ENCODE measurements at regions not wholly inside any gene's neighbourhood (a gene's known extent, or its start where the extent isn't known, plus 50 kb on each side); places are given as distances from the start of the nearest gene placed in this dataset.

DNA sequence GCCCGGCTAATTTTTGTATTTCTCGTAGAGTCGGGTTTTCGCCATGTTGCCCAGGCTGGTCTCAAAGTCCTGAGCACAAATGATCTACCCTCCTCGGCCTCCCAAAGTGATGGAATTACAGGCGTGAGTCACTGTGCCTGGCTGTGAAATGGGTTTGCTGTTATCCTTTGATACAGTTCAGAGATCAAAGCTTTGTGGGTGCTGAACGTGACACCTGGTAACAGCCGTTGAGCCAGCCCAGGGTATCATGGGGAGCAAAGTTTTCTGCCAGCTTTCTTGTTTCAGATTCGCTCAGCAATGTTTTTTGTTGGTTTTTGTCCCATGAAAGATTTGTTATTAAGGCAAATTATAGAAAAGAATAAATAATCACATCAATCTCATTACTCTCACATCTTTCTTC, 68.9 kb upstream of the LPAR1 start:
- Histone ChIP-seq H3K36me3 (ENCODE audit: control insufficient read depth in 2 of 3, insufficient read depth in 3 of 3, low read length in 3 of 3) (no peaks in the 10 kb centered on the region), H3K27ac (ENCODE audit: low read depth, low read length) (no peak overlapping the region), H3K4me1 (ENCODE audit: control insufficient read depth in 2 of 2, insufficient read depth in 2 of 2, low read length in 2 of 2) (no peaks in the 10 kb centered on the region), H3K27me3 (ENCODE audit: control insufficient read depth in 2 of 2, insufficient read depth in 2 of 2, low read length in 2 of 2) (no peaks in the 10 kb centered on the region), H3K9me3 (ENCODE audit: control insufficient read depth in 2 of 3, low read length in 3 of 3) (no peaks in the 10 kb centered on the region), H3K4me3 (ENCODE audit: low read length) (no peak overlapping the region)
- Mint-ChIP-seq H3K36me3 (no peaks in the 10 kb centered on the region), H3K4me3 (no peak overlapping the region), H3K9me3 (peaks cover 0 to 6% (median 0%) of the 10 kb centered on the region in 11 donors), H3K4me1 (peaks cover 0 to 2% (median 0%) of the 10 kb centered on the region in 7 donors), H3K27ac (no peak overlapping the region), H3K27me3 (no peaks in the 10 kb centered on the region)
- intact Hi-C loops (cut with micrococcal nuclease): no loop called here
- POLR2A ChIA-PET: no interaction called here
- DNase-seq (no peak), ATAC-seq (no peak)
- CTCF ChIA-PET: no interaction called here

GRCh38 chr9:111106202-111106601, 67.9 kb upstream of the LPAR1 start:
- intact Hi-C loops (cut with micrococcal nuclease): no loop called here
- Histone ChIP-seq H3K9me3 (ENCODE audit: control insufficient read depth in 2 of 3, low read length in 3 of 3) (no peaks in the 10 kb centered on the region), H3K27me3 (ENCODE audit: control insufficient read depth in 2 of 2, insufficient read depth in 2 of 2, low read length in 2 of 2) (no peaks in the 10 kb centered on the region), H3K4me3 (ENCODE audit: low read length) (no peak overlapping the region), H3K4me1 (ENCODE audit: control insufficient read depth in 2 of 2, insufficient read depth in 2 of 2, low read length in 2 of 2) (no peaks in the 10 kb centered on the region), H3K36me3 (ENCODE audit: control insufficient read depth in 2 of 3, insufficient read depth in 3 of 3, low read length in 3 of 3) (no peaks in the 10 kb centered on the region), H3K27ac (ENCODE audit: low read depth, low read length) (no peak overlapping the region)
- Mint-ChIP-seq H3K4me1 (peaks cover 0 to 2% (median 0%) of the 10 kb centered on the region in 7 donors), H3K36me3 (no peaks in the 10 kb centered on the region), H3K27ac (no peak overlapping the region), H3K9me3 (peaks cover 0 to 6% (median 0%) of the 10 kb centered on the region in 11 donors), H3K27me3 (no peaks in the 10 kb centered on the region), H3K4me3 (no peak overlapping the region)
- ChIA-PET CTCF (no interaction called here), POLR2A (no interaction called here)
- no peak for DNase-seq
- ATAC-seq: no peak

DNA sequence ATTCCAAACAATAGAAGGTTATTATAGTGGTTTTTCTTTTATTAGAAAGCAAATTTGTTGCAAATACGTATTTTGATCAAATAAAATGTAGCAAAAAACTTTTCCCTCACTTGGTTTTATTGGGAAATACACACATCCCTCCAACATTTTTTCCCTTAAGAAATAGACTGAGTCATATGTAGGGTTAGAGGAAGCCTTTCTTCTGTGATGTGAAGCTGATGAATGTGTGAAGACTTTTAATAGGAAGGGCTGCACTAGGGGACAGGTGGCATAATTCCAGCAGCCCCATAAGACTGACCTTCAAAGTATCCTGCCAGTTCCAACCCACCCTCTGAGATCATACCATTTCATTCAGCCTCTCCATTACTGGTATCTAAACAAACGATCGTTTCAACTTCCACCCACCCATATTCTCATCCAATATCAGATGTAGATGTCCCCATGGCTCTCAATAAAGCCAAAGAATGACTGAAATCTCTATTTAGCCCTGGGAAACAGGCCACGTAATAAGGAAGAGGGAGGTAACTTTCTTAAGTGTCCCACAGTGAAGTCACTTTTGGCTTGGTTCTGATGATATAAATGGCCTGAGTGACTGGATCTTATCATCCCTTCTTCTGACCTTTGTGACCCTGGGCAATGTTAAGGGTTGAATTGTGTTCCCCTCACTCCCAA, 64.7 kb upstream of the LPAR1 start:
- ATAC-seq (no peak), DNase-seq (no peak)
- H3K27me3 ChIP-seq (ENCODE audit: control insufficient read depth in 2 of 2, insufficient read depth in 2 of 2, low read length in 2 of 2): no peaks in the 10 kb centered on the region
- CTCF ChIA-PET: no interaction called here
- peaks cover 0 to 3% (median 0%) of the 10 kb centered on the region in 11 donors for H3K9me3 Mint-ChIP-seq
- POLR2A ChIA-PET: no interaction called here
- no peaks in the 10 kb centered on the region for H3K36me3 Mint-ChIP-seq
- intact Hi-C loops (cut with micrococcal nuclease): no loop called here
- no peaks in the 10 kb centered on the region for H3K9me3 ChIP-seq (ENCODE audit: control insufficient read depth in 2 of 3, low read length in 3 of 3)
- H3K27ac Mint-ChIP-seq: no peak overlapping the region
- no peaks in the 10 kb centered on the region for H3K4me1 ChIP-seq (ENCODE audit: control insufficient read depth in 2 of 2, insufficient read depth in 2 of 2, low read length in 2 of 2)
- H3K36me3 ChIP-seq (ENCODE audit: control insufficient read depth in 2 of 3, insufficient read depth in 3 of 3, low read length in 3 of 3): no peaks in the 10 kb centered on the region
- no peaks in the 10 kb centered on the region for H3K4me1 Mint-ChIP-seq
- no peak overlapping the region for H3K4me3 Mint-ChIP-seq
- H3K27me3 Mint-ChIP-seq: no peaks in the 10 kb centered on the region
- H3K27ac ChIP-seq (ENCODE audit: low read depth, low read length): no peak overlapping the region
- H3K4me3 ChIP-seq (ENCODE audit: low read length): no peak overlapping the region

- ChIA-PET POLR2A (no interaction called here), CTCF (no interaction called here)
- intact Hi-C loops (cut with micrococcal nuclease): no loop called here
- Histone ChIP-seq H3K27ac (ENCODE audit: low read depth, low read length) (no peak overlapping the region), H3K4me3 (ENCODE audit: low read length) (no peak overlapping the region), H3K27me3 (ENCODE audit: control insufficient read depth in 2 of 2, insufficient read depth in 2 of 2, low read length in 2 of 2) (no peaks in the 10 kb centered on the region), H3K9me3 (ENCODE audit: control insufficient read depth in 2 of 3, low read length in 3 of 3) (no peaks in the 10 kb centered on the region), H3K36me3 (ENCODE audit: control insufficient read depth in 2 of 3, insufficient read depth in 3 of 3, low read length in 3 of 3) (no peaks in the 10 kb centered on the region), H3K4me1 (ENCODE audit: control insufficient read depth in 2 of 2, insufficient read depth in 2 of 2, low read length in 2 of 2) (no peaks in the 10 kb centered on the region)
- Mint-ChIP-seq H3K27ac (no peak overlapping the region), H3K4me1 (no peaks in the 10 kb centered on the region), H3K4me3 (no peak overlapping the region), H3K9me3 (no peaks in the 10 kb centered on the region), H3K36me3 (no peaks in the 10 kb centered on the region), H3K27me3 (peaks cover 0 to 5% (median 0%) of the 10 kb centered on the region in 5 donors)
- DNase-seq (no peak), ATAC-seq (no peak)
Measured at GRCh38 chr9:111099199-111100008, 61.1 kb upstream of the LPAR1 start.

GRCh38 chr9:111098093-111098492, 59.8 kb upstream of the LPAR1 start:
- H3K4me3 ChIP-seq (ENCODE audit: low read length): no peak overlapping the region
- H3K27ac Mint-ChIP-seq: no peak overlapping the region
- ChIA-PET CTCF (no interaction called here), POLR2A (no interaction called here)
- no peaks in the 10 kb centered on the region for H3K4me1 ChIP-seq (ENCODE audit: control insufficient read depth in 2 of 2, insufficient read depth in 2 of 2, low read length in 2 of 2)
- no peaks in the 10 kb centered on the region for H3K36me3 ChIP-seq (ENCODE audit: control insufficient read depth in 2 of 3, insufficient read depth in 3 of 3, low read length in 3 of 3)
- intact Hi-C loops (cut with micrococcal nuclease): no loop called here
- no peaks in the 10 kb centered on the region for H3K27me3 ChIP-seq (ENCODE audit: control insufficient read depth in 2 of 2, insufficient read depth in 2 of 2, low read length in 2 of 2)
- no peak overlapping the region for H3K27ac ChIP-seq (ENCODE audit: low read depth, low read length)
- H3K4me3 Mint-ChIP-seq: no peak overlapping the region
- H3K9me3 Mint-ChIP-seq: no peaks in the 10 kb centered on the region
- no peaks in the 10 kb centered on the region for H3K36me3 Mint-ChIP-seq
- peaks cover 0 to 5% (median 0%) of the 10 kb centered on the region in 5 donors for H3K27me3 Mint-ChIP-seq
- no peak for DNase-seq
- no peak for ATAC-seq
- no peaks in the 10 kb centered on the region for H3K9me3 ChIP-seq (ENCODE audit: control insufficient read depth in 2 of 3, low read length in 3 of 3)
- peaks cover 0 to 1% (median 0%) of the 10 kb centered on the region in 7 donors for H3K4me1 Mint-ChIP-seq

- no peak overlapping the region for H3K27ac ChIP-seq (ENCODE audit: low read depth, low read length)
- intact Hi-C loops (cut with micrococcal nuclease): no loop called here
- H3K27ac Mint-ChIP-seq: no peak overlapping the region
- ChIA-PET CTCF (no interaction called here), POLR2A (no interaction called here)
- no peak for ATAC-seq
- H3K4me3 ChIP-seq (ENCODE audit: low read length): no peak overlapping the region
- no peak overlapping the region for H3K4me3 Mint-ChIP-seq
- H3K9me3 Mint-ChIP-seq: no peaks in the 10 kb centered on the region
- peaks cover 0 to 5% (median 0%) of the 10 kb centered on the region in 5 donors for H3K27me3 Mint-ChIP-seq
- no peaks in the 10 kb centered on the region for H3K27me3 ChIP-seq (ENCODE audit: control insufficient read depth in 2 of 2, insufficient read depth in 2 of 2, low read length in 2 of 2)
- peaks cover 0 to 1% (median 0%) of the 10 kb centered on the region in 7 donors for H3K4me1 Mint-ChIP-seq
- H3K36me3 ChIP-seq (ENCODE audit: control insufficient read depth in 2 of 3, insufficient read depth in 3 of 3, low read length in 3 of 3): no peaks in the 10 kb centered on the region
- no peaks in the 10 kb centered on the region for H3K4me1 ChIP-seq (ENCODE audit: control insufficient read depth in 2 of 2, insufficient read depth in 2 of 2, low read length in 2 of 2)
- H3K9me3 ChIP-seq (ENCODE audit: control insufficient read depth in 2 of 3, low read length in 3 of 3): no peaks in the 10 kb centered on the region
- no peaks in the 10 kb centered on the region for H3K36me3 Mint-ChIP-seq
- no peak for DNase-seq
Measured at GRCh38 chr9:111096051-111096450, 57.8 kb upstream of the LPAR1 start.

GRCh38 chr9:111095441-111095840, 57.2 kb upstream of the LPAR1 start:
- DNase-seq (no peak), ATAC-seq (no peak)
- no peak overlapping the region for H3K4me3 Mint-ChIP-seq
- no peaks in the 10 kb centered on the region for H3K27me3 ChIP-seq (ENCODE audit: control insufficient read depth in 2 of 2, insufficient read depth in 2 of 2, low read length in 2 of 2)
- ChIA-PET CTCF (no interaction called here), POLR2A (no interaction called here)
- no peaks in the 10 kb centered on the region for H3K9me3 Mint-ChIP-seq
- H3K27me3 Mint-ChIP-seq: peaks cover 0 to 5% (median 0%) of the 10 kb centered on the region in 5 donors
- no peaks in the 10 kb centered on the region for H3K4me1 ChIP-seq (ENCODE audit: control insufficient read depth in 2 of 2, insufficient read depth in 2 of 2, low read length in 2 of 2)
- no peaks in the 10 kb centered on the region for H3K36me3 ChIP-seq (ENCODE audit: control insufficient read depth in 2 of 3, insufficient read depth in 3 of 3, low read length in 3 of 3)
- H3K9me3 ChIP-seq (ENCODE audit: control insufficient read depth in 2 of 3, low read length in 3 of 3): no peaks in the 10 kb centered on the region
- H3K27ac Mint-ChIP-seq: no peak overlapping the region
- peaks cover 0 to 1% (median 0%) of the 10 kb centered on the region in 7 donors for H3K4me1 Mint-ChIP-seq
- H3K4me3 ChIP-seq (ENCODE audit: low read length): no peak overlapping the region
- intact Hi-C loops (cut with micrococcal nuclease): no loop called here
- no peak overlapping the region for H3K27ac ChIP-seq (ENCODE audit: low read depth, low read length)
- H3K36me3 Mint-ChIP-seq: no peaks in the 10 kb centered on the region

All from naive thymus-derived CD4-positive, alpha-beta T cell (primary cell).